HCT116 (cell line): ENCODE measurements at regions not wholly inside any gene's neighbourhood (a gene's known extent, or its start where the extent isn't known, plus 50 kb on each side); places are given as distances from the start of the nearest gene placed in this dataset.

Experiments used
- ATAC-seq: fragments of 200-7000 bp; cut with Tn5 transposase; 2 replicates; pipeline ENCODE4 v1.9.1; 2020; ENCODE audit warnings: mild to moderate bottlenecking, moderate library complexity
- BruUV-seq: library from RNA; stranded (reverse); fragments of 400-500 nt; replicated peaks from 2 replicates; lab custom pipeline; 2021; lab: Mats Ljungman, UMichigan
- CTCF ChIA-PET: fragments of 300-600 bp; sonication (Branson Sonifier 250); formaldehyde crosslinking; loops from one replicate; lab custom pipeline; 2021; ENCODE audit warnings: antibody characterized with exemption; lab: Charles Lee
- POLR2A ChIA-PET: fragments of 300-600, 350-600 bp; sonication (Branson Sonifier 250); formaldehyde crosslinking; loops from one replicate; lab custom pipeline; 2021; ENCODE audit warnings: antibody characterized with exemption; lab: Charles Lee
- RAD21 ChIA-PET, 2 experiments: fragments of 300-600 bp; sonication (Branson Sonifier 250); formaldehyde crosslinking; loops; one replicate each; lab custom pipeline; 2023; ENCODE audit warnings: low total read pairs in 2 of 2; ENCODE audit not compliant: uncharacterized antibody in 2 of 2, unreplicated experiment in 2 of 2, low non-redundant PET in 1 of 2; lab: Charles Lee
- DNase-seq: peaks from one replicate; pipeline ENCODE4 v3.0.0-alpha.2; 2010; ENCODE audit warnings: low read depth, low spot score
- H2AFZ ChIP-seq: fragments of 200-600 bp; shearing (Covaris generic), sonication (generic); 2 replicates; pipeline ENCODE4 v1.6.1; 2017; ENCODE audit warnings: low read depth, mixed run types, mixed read lengths, antibody characterized with exemption, low read length; ENCODE audit not compliant: poor library complexity, severe bottlenecking
- H3K27ac ChIP-seq: 2 replicates; pipeline ENCODE4 v1.5.1; 2012; ENCODE audit warnings: low read depth, low read length
- H3K27me3 ChIP-seq: fragments of 200-600 bp; sonication (generic); 2 replicates; pipeline ENCODE4 v1.6.1; 2016; ENCODE audit warnings: mixed run types, low read length, mixed read lengths; ENCODE audit not compliant: insufficient read depth
- H3K36me3 ChIP-seq, 2 experiments: fragments of 200-500 bp in 1 of 2; fragments of 200-600 bp in 1 of 2; sonication (Bioruptor generic) in 1 of 2; sonication (generic) in 1 of 2; 2 replicates each; pipeline versions ENCODE4 v1.5.1 to v1.6.1; 2014 to 2016; ENCODE audit warnings: low read length in 2 of 2, inconsistent platforms in 1 of 2, mixed read lengths in 1 of 2, mixed run types in 1 of 2; ENCODE audit not compliant: insufficient read depth in 2 of 2, control insufficient read depth in 1 of 2
- H3K4me1 ChIP-seq, 2 experiments: fragments of 200-600 bp in 1 of 2; sonication (generic) in 1 of 2; 2 replicates each; pipeline versions ENCODE4 v1.5.1 to v1.6.1; 2012 to 2017; ENCODE audit warnings: low read length in 2 of 2, inconsistent platforms in 1 of 2, mild to moderate bottlenecking in 1 of 2, mixed read lengths in 1 of 2, mixed run types in 1 of 2, moderate library complexity in 1 of 2; ENCODE audit not compliant: insufficient read depth in 2 of 2, control insufficient read depth in 1 of 2
- H3K4me2 ChIP-seq: fragments of 200-600 bp; sonication (generic); 2 replicates; pipeline ENCODE4 v1.6.1; 2017; ENCODE audit warnings: mixed run types, low read length, mixed read lengths
- H3K4me3 ChIP-seq, 2 experiments: fragments of 200-600 bp in 1 of 2; sonication (generic) in 1 of 2; replicated peaks in 1 of 2; 2 replicates each; pipeline ENCODE4 v1.5.1; 2011 to 2016; ENCODE audit warnings: low read length in 2 of 2, control low read depth in 1 of 2, low read depth in 1 of 2, mild to moderate bottlenecking in 1 of 2, mixed read lengths in 1 of 2, mixed run types in 1 of 2
- H3K79me2 ChIP-seq: fragments of 200-600 bp; sonication (generic); 2 replicates; pipeline ENCODE4 v1.6.1; 2017; ENCODE audit warnings: mild to moderate bottlenecking, mixed run types, low read length, moderate library complexity, mixed read lengths; ENCODE audit not compliant: insufficient read depth
- H3K9ac ChIP-seq: fragments of 200-600 bp; sonication (generic); 2 replicates; pipeline ENCODE4 v1.6.1; 2016; ENCODE audit warnings: low read length, mixed read lengths
- H3K9me2 ChIP-seq: fragments of 200-600 bp; sonication (generic), shearing (Covaris generic); 2 replicates; pipeline ENCODE4 v1.6.1; 2017; ENCODE audit warnings: mixed run types, mild to moderate bottlenecking, moderate library complexity; ENCODE audit not compliant: insufficient read depth
- H3K9me3 ChIP-seq, 2 experiments: fragments of 200-500 bp in 1 of 2; fragments of 200-600 bp in 1 of 2; sonication (Bioruptor generic) in 1 of 2; sonication (generic) in 1 of 2; 2 replicates each; pipeline ENCODE4 v1.6.1; 2014 to 2017; ENCODE audit warnings: low read length in 2 of 2, mixed read lengths in 2 of 2, inconsistent platforms in 1 of 2, low read depth in 1 of 2, mild to moderate bottlenecking in 1 of 2, mixed run types in 1 of 2, moderate library complexity in 1 of 2; ENCODE audit not compliant: control insufficient read depth in 1 of 2, insufficient read depth in 1 of 2
- H4K20me1 ChIP-seq: fragments of 200-600 bp; sonication (generic), shearing (Covaris generic); 2 replicates; pipeline ENCODE4 v1.6.1; 2017; ENCODE audit warnings: mixed run types, mild to moderate bottlenecking, moderate library complexity; ENCODE audit not compliant: insufficient read depth
- CBX3 ChIP-seq: IDR thresholded peaks from 2 replicates; pipeline ENCODE4 v1.6.1; 2012; ENCODE audit warnings: low read depth
- ELF1 ChIP-seq: IDR thresholded peaks from 2 replicates; pipeline ENCODE4 v1.6.1; 2012; ENCODE audit warnings: low read depth, borderline replicate concordance
- EZH2 ChIP-seq: fragments of 200-600 bp; sonication (generic); IDR thresholded peaks from 2 replicates; pipeline ENCODE4 v1.6.1; 2017; ENCODE audit warnings: antibody characterized with exemption, mixed run types
- EZH2phosphoT487 ChIP-seq: fragments of 200-600 bp; IDR thresholded peaks from 2 replicates; pipeline ENCODE4 v1.6.1; 2018; ENCODE audit warnings: antibody characterized with exemption, borderline replicate concordance
- FOSL1 ChIP-seq: IDR thresholded peaks from 2 replicates; pipeline ENCODE4 v1.6.1; 2012; ENCODE audit warnings: low read depth
- JUND ChIP-seq: IDR thresholded peaks from 2 replicates; pipeline ENCODE4 v1.6.1; 2012
- POLR2AphosphoS5 ChIP-seq: IDR thresholded peaks from 2 replicates; pipeline ENCODE4 v1.6.1; 2011; ENCODE audit warnings: mild to moderate bottlenecking, low read depth, low read length, moderate library complexity
- SIN3A ChIP-seq: IDR thresholded peaks from 2 replicates; pipeline ENCODE4 v1.6.1; 2012; ENCODE audit warnings: low read depth
- SP1 ChIP-seq: IDR thresholded peaks from 2 replicates; pipeline ENCODE4 v1.6.1; 2012; ENCODE audit warnings: low read depth
- SRF ChIP-seq: IDR thresholded peaks from 2 replicates; pipeline ENCODE4 v1.6.1; 2012; ENCODE audit warnings: low read depth
- YY1 ChIP-seq: IDR thresholded peaks from 2 replicates; pipeline ENCODE4 v1.6.1; 2011; ENCODE audit warnings: low read length, low read depth, moderate library complexity, mild to moderate bottlenecking; ENCODE audit not compliant: insufficient replicate concordance; ENCODE audit errors: extremely low read depth
- ZFX ChIP-seq: fragments of 450-650 bp; IDR thresholded peaks from 2 replicates; pipeline ENCODE4 v1.6.1; 2017
- ZNF274 ChIP-seq: fragments of 200-500 bp; sonication (Bioruptor generic); IDR thresholded peaks from 2 replicates; pipeline ENCODE4 v1.6.1; 2014; ENCODE audit warnings: mild to moderate bottlenecking, low read depth, low read length, inconsistent platforms
- intact Hi-C: fragments of 100-400 bp; cut with micrococcal nuclease; formaldehyde crosslinking; loops from 2 replicates; pipeline ENCODE4 v1.10.0; 2022
- TF ChIP-seq, protein P1 (sequence below): IDR thresholded peaks from 2 replicates; pipeline ENCODE4 v1.6.1; 2011; ENCODE audit warnings: mild to moderate bottlenecking, low read length, moderate library complexity; ENCODE audit not compliant: insufficient replicate concordance; ENCODE audit errors: extremely low read depth
- TF ChIP-seq, protein P2 (sequence below), 3 experiments: fragments of 200-600 bp in 1 of 3; sonication (generic) in 1 of 3; IDR thresholded peaks in 2 of 3; conservative IDR thresholded peaks in 1 of 3; 2 replicates each; pipeline ENCODE4 v1.5.1; 2012 to 2017; ENCODE audit warnings: low read depth in 2 of 3, low read length in 2 of 3, antibody characterized with exemption in 1 of 3, borderline replicate concordance in 1 of 3, control low read depth in 1 of 3, mild to moderate bottlenecking in 1 of 3, mixed read lengths in 1 of 3, mixed run types in 1 of 3, moderate library complexity in 1 of 3; ENCODE audit not compliant: insufficient read depth in 1 of 3

DNA sequence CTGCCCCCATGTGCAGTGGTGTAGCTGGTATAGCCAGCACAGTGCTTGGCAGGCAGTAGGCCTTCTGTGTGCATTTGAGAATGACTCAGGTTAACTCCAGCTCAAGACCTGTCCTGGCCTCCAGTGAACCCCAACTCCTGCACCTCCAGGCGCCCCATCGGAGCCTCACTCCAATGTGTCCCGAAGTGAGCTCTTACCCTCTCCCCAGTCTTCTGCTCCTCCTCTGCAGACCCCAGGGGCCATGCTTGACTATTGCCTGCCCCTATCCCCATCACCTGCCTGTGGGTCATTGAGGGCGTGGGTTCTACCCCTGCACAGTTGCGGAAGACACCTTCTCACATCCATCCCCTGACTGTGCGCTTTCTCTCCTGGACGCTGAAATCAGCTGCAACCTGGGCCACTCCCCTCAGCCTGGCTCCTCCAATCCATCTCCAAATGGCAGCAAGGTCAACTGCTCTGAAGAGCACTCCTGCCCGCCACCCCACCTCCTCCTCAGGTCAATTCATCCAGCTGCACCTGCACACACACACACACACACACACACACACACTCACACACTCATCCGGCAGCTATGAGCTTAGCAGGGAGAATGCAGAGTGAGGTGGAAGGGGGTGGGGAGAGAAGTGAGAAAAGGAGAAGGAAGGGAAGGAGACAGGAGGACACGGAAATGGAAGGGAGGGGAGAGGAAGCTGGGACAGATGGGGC is 130.3 kb upstream of the GLI2 start:
- RAD21 ChIA-PET: no interaction called here

More for the DNA sequence above, 130.3 kb upstream of the GLI2 start:
- ChIA-PET CTCF (no interaction called here), POLR2A (no interaction called here)
- Histone ChIP-seq H3K9me2 (no peaks in the 10 kb centered on the region), H3K36me3 (no peaks in the 10 kb centered on the region), H2AFZ (no peak overlapping the region), H3K4me3 (no peak overlapping the region), H3K27ac (no peak overlapping the region), H3K4me1 (peaks cover 0 to 3% of the 10 kb centered on the region in 2 experiments; a peak in 1 of 4 replicates), H4K20me1 (no peaks in the 10 kb centered on the region), H3K27me3 (no peaks in the 10 kb centered on the region), H3K79me2 (no peaks in the 10 kb centered on the region), H3K9ac (no peak overlapping the region), H3K9me3 (no peaks in the 10 kb centered on the region), H3K4me2 (no peak overlapping the region)
- no TSS peak for BruUV-seq
- TF ChIP-seq SIN3A: no peak
- TF ChIP-seq YY1: no peak
- TF ChIP-seq JUND: no peak
- no peak for TF ChIP-seq FOSL1
- no peak for TF ChIP-seq SP1
- TF ChIP-seq, protein P1, sequence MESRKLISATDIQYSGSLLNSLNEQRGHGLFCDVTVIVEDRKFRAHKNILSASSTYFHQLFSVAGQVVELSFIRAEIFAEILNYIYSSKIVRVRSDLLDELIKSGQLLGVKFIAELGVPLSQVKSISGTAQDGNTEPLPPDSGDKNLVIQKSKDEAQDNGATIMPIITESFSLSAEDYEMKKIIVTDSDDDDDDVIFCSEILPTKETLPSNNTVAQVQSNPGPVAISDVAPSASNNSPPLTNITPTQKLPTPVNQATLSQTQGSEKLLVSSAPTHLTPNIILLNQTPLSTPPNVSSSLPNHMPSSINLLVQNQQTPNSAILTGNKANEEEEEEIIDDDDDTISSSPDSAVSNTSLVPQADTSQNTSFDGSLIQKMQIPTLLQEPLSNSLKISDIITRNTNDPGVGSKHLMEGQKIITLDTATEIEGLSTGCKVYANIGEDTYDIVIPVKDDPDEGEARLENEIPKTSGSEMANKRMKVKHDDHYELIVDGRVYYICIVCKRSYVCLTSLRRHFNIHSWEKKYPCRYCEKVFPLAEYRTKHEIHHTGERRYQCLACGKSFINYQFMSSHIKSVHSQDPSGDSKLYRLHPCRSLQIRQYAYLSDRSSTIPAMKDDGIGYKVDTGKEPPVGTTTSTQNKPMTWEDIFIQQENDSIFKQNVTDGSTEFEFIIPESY: no peak
- no peak for TF ChIP-seq EZH2
- no peak for TF ChIP-seq ZNF274
- no peak for TF ChIP-seq POLR2AphosphoS5
- no peak for TF ChIP-seq CBX3
- TF ChIP-seq, protein P2, sequence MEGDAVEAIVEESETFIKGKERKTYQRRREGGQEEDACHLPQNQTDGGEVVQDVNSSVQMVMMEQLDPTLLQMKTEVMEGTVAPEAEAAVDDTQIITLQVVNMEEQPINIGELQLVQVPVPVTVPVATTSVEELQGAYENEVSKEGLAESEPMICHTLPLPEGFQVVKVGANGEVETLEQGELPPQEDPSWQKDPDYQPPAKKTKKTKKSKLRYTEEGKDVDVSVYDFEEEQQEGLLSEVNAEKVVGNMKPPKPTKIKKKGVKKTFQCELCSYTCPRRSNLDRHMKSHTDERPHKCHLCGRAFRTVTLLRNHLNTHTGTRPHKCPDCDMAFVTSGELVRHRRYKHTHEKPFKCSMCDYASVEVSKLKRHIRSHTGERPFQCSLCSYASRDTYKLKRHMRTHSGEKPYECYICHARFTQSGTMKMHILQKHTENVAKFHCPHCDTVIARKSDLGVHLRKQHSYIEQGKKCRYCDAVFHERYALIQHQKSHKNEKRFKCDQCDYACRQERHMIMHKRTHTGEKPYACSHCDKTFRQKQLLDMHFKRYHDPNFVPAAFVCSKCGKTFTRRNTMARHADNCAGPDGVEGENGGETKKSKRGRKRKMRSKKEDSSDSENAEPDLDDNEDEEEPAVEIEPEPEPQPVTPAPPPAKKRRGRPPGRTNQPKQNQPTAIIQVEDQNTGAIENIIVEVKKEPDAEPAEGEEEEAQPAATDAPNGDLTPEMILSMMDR (IDR thresholded peaks at IDR 0.05 in 2 of 3, conservative IDR thresholded peaks at IDR 0.05 in 1 of 3; ENCODE audit: borderline replicate concordance in 1 of 3, insufficient read depth in 1 of 3, low read depth in 2 of 3, low read length in 2 of 3): no peak
- no peak for TF ChIP-seq ZFX
- TF ChIP-seq SRF: no peak
- no peak for TF ChIP-seq EZH2phosphoT487
- no peak for TF ChIP-seq ELF1
- intact Hi-C loops: no loop called here
- ATAC-seq (no peak), DNase-seq (no peak)
